GM23248 (cell line): ENCODE measurements at regions not wholly inside any gene's neighbourhood (a gene's known extent, or its start where the extent isn't known, plus 50 kb on each side); places are given as distances from the start of the nearest gene placed in this dataset.

Experiments
- DNase-seq: peaks from one replicate; pipeline ENCODE4 v3.0.0-alpha.2; 2015
- H2AFZ ChIP-seq: fragments of 200-600 bp; sonication (generic); 2 replicates; pipeline ENCODE4 v1.6.1; 2016; ENCODE audit warnings: antibody characterized with exemption
- H3F3A ChIP-seq: fragments of 200-600 bp; sonication (generic); 2 replicates; pipeline ENCODE4 v1.6.1; 2016; ENCODE audit warnings: mild to moderate bottlenecking, antibody characterized with exemption, mixed run types; ENCODE audit not compliant: insufficient read depth
- H3K27ac ChIP-seq: fragments of 200-600 bp; sonication (generic); 2 replicates; pipeline ENCODE4 v1.5.1; 2016; ENCODE audit warnings: mild to moderate bottlenecking
- H3K27me3 ChIP-seq: fragments of 200-600 bp; sonication (generic); replicated peaks from 2 replicates; pipeline ENCODE4 v1.6.1; 2016; ENCODE audit warnings: mild to moderate bottlenecking; ENCODE audit not compliant: insufficient read depth
- H3K36me3 ChIP-seq: fragments of 200-600 bp; sonication (generic); 2 replicates; pipeline ENCODE4 v1.6.1; 2016; ENCODE audit warnings: low read depth, mild to moderate bottlenecking
- H3K4me1 ChIP-seq: fragments of 200-600 bp; sonication (generic); 2 replicates; pipeline ENCODE4 v1.6.1; 2016; ENCODE audit warnings: mild to moderate bottlenecking; ENCODE audit not compliant: insufficient read depth
- H3K4me2 ChIP-seq: fragments of 200-600 bp; sonication (generic); one replicate; pipeline ENCODE4 v1.6.1; 2016; ENCODE audit warnings: mild to moderate bottlenecking; ENCODE audit not compliant: unreplicated experiment
- H3K4me3 ChIP-seq: fragments of 200-600 bp; sonication (generic); 2 replicates; pipeline ENCODE4 v1.5.1; 2016; ENCODE audit warnings: mild to moderate bottlenecking
- H3K79me2 ChIP-seq: fragments of 200-600 bp; sonication (generic); 2 replicates; pipeline ENCODE4 v1.6.1; 2016; ENCODE audit warnings: mild to moderate bottlenecking; ENCODE audit not compliant: insufficient read depth
- H3K9ac ChIP-seq: fragments of 200-600 bp; sonication (generic); 2 replicates; pipeline ENCODE4 v1.6.1; 2016; ENCODE audit warnings: mild to moderate bottlenecking
- H3K9me2 ChIP-seq: fragments of 200-600 bp; sonication (generic); 2 replicates; pipeline ENCODE4 v1.6.1; 2016; ENCODE audit warnings: mixed run types, mild to moderate bottlenecking, moderate library complexity; ENCODE audit not compliant: insufficient read depth
- H3K9me3 ChIP-seq: fragments of 200-600 bp; sonication (generic); one replicate; pipeline ENCODE4 v1.6.1; 2017; ENCODE audit warnings: low read depth
- H4K20me1 ChIP-seq: fragments of 200-600 bp; sonication (generic); 2 replicates; pipeline ENCODE4 v1.6.0; 2016; ENCODE audit not compliant: insufficient read depth
- EZH2 ChIP-seq: fragments of 200-600 bp; sonication (generic); IDR thresholded peaks from 2 replicates; pipeline ENCODE4 v1.6.1; 2018; ENCODE audit warnings: antibody characterized with exemption, mild to moderate bottlenecking; ENCODE audit not compliant: insufficient read depth, poor library complexity, severe bottlenecking
- EZH2phosphoT487 ChIP-seq: fragments of 200-600 bp; sonication (generic); IDR thresholded peaks from 2 replicates; pipeline ENCODE4 v1.6.1; 2018; ENCODE audit warnings: antibody characterized with exemption, moderate library complexity, mild to moderate bottlenecking, low read depth; ENCODE audit not compliant: insufficient read depth
- WGBS, 2 experiments: methylation state at CpG; one replicate each; pipeline ENCODE4 v1.1.6; 2015 to 2017; ENCODE audit warnings: low lambda C conversion rate in 2 of 2, low coverage in 1 of 2; ENCODE audit errors: missing lambda C conversion rate in 2 of 2; 5-methylcytosine and 5-hydroxymethylcytosine counted together
- in situ Hi-C: fragments of 300-500 bp; cut with MboI; formaldehyde crosslinking; loops from 2 replicates; pipeline ENCODE4 v1.15.0; 2020

DNA sequence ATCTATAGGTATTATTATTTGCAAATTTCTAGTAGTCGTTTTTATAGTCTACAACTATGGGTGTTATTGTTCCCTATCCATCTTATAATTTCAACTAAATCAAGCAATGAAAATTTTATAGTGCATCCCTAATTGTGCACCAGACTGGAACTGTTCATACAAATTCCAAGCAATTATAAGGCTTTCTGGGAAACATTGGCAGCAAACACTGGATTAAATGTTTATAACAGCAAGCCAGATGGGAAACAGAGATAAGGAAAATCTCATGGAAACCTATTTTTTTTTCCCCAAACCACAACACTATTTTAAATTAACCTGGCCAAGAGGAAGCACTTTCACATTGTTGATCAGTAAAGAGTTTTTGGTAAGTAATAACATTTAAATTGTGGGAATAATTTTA, 524.3 kb downstream of the RASEF start:
- H3K79me2 ChIP-seq = no peaks in the 10 kb centered on the region
- no peak overlapping the region for H2AFZ ChIP-seq
- no peak overlapping the region for H3K4me2 ChIP-seq
- in situ Hi-C loops = no loop called here
- H3F3A ChIP-seq = no peaks in the 10 kb centered on the region
- no peaks in the 10 kb centered on the region for H3K4me1 ChIP-seq
- 2 to 5% methylated on average over 1 of the region's 1 CpG for WGBS, 2 experiments
- H3K4me3 ChIP-seq = no peak overlapping the region
- H4K20me1 ChIP-seq = no peaks in the 10 kb centered on the region
- no peak overlapping the region for H3K27ac ChIP-seq
- H3K9ac ChIP-seq = no peak overlapping the region
- no peaks in the 10 kb centered on the region for H3K36me3 ChIP-seq
- peaks cover 9% of the 10 kb centered on the region; the same call in 1 of the 2 replicates for H3K27me3 ChIP-seq
- H3K9me2 ChIP-seq = no peaks in the 10 kb centered on the region
- H3K9me3 ChIP-seq = no peaks in the 10 kb centered on the region
- DNase-seq = no peak
- TF ChIP-seq EZH2 (no peak), EZH2phosphoT487 (no peak)

- no peak overlapping the region for H3K4me2 ChIP-seq
- no peak overlapping the region for H3K27ac ChIP-seq
- H3K27me3 ChIP-seq = peaks cover 7% of the 10 kb centered on the region; the same call in 1 of the 2 replicates
- in situ Hi-C loops = no loop called here
- no peaks in the 10 kb centered on the region for H3K4me1 ChIP-seq
- H3K36me3 ChIP-seq = no peaks in the 10 kb centered on the region
- 15 to 16% methylated on average over 2 of the region's 2 CpGs for WGBS, 2 experiments
- no peak for TF ChIP-seq EZH2
- TF ChIP-seq EZH2phosphoT487 = no peak
- no peaks in the 10 kb centered on the region for H3K9me2 ChIP-seq
- H3K9ac ChIP-seq = no peak overlapping the region
- H3K4me3 ChIP-seq = no peak overlapping the region
- H2AFZ ChIP-seq = no peak overlapping the region
- H3K79me2 ChIP-seq = no peaks in the 10 kb centered on the region
- H4K20me1 ChIP-seq = no peaks in the 10 kb centered on the region
- H3K9me3 ChIP-seq = no peaks in the 10 kb centered on the region
- DNase-seq = no peak
- H3F3A ChIP-seq = no peaks in the 10 kb centered on the region
Measured at GRCh38 chr9:82539146-82539545, 523.8 kb downstream of the RASEF start.

GRCh38 chr9:82539856-82540579, 522.9 kb downstream of the RASEF start:
- Histone ChIP-seq H3K36me3 (no peaks in the 10 kb centered on the region), H3K4me2 (no peak overlapping the region), H3K4me1 (no peaks in the 10 kb centered on the region), H3K4me3 (no peak overlapping the region), H3K9ac (no peak overlapping the region), H3K9me2 (no peaks in the 10 kb centered on the region), H3K79me2 (no peaks in the 10 kb centered on the region), H3K9me3 (no peaks in the 10 kb centered on the region), H3K27ac (no peak overlapping the region), H4K20me1 (no peaks in the 10 kb centered on the region), H3K27me3 (peaks cover 7% of the 10 kb centered on the region; the same call in 1 of the 2 replicates), H3F3A (no peaks in the 10 kb centered on the region), H2AFZ (no peak overlapping the region)
- 13 to 14% methylated on average over 2 of the region's 2 CpGs for WGBS, 2 experiments
- peak; percentile 9 for DNase-seq
- in situ Hi-C loops = no loop called here
- TF ChIP-seq EZH2 (no peak), EZH2phosphoT487 (no peak)

GRCh38 chr9:82543726-82544125, 519.2 kb downstream of the RASEF start:
- Histone ChIP-seq H3K9me2 (no peaks in the 10 kb centered on the region), H3K4me3 (no peak overlapping the region), H3K4me2 (no peak overlapping the region), H4K20me1 (no peaks in the 10 kb centered on the region), H3K36me3 (no peaks in the 10 kb centered on the region), H3K79me2 (no peaks in the 10 kb centered on the region), H3K4me1 (no peaks in the 10 kb centered on the region), H3K9me3 (no peaks in the 10 kb centered on the region), H3K27ac (no peak overlapping the region), H3F3A (no peaks in the 10 kb centered on the region), H3K27me3 (peaks cover 14% of the 10 kb centered on the region), H2AFZ (no peak overlapping the region), H3K9ac (no peak overlapping the region)
- TF ChIP-seq EZH2 (no peak), EZH2phosphoT487 (no peak)
- DNase-seq = no peak
- in situ Hi-C loops = no loop called here

DNA sequence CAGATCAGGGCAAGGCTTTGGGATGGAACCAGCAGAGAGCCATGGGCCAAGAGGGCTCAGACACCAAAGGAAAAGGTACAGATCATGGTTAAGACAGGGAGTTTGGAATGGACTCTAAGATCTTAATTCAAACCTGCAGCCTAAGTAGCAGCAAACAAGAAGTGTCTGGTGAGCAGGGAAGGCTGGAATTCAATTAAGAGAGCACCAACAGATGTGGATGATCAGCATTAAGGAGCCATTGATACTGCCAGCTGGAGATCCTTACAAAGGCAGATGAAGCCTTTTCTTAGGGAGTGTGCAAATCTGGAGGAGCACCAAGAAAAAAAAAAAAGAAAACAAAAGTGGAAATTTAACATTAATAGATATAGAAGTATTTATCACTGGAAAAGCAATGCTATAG, 516.8 kb downstream of the RASEF start:
- DNase-seq = no peak
- Histone ChIP-seq H2AFZ (no peak overlapping the region), H3K4me2 (no peak overlapping the region), H3K79me2 (no peaks in the 10 kb centered on the region), H3K36me3 (no peaks in the 10 kb centered on the region), H3K9me2 (no peaks in the 10 kb centered on the region), H3K4me1 (no peaks in the 10 kb centered on the region), H3K9me3 (no peaks in the 10 kb centered on the region), H3K9ac (no peak overlapping the region), H3K4me3 (no peak overlapping the region), H4K20me1 (no peaks in the 10 kb centered on the region), H3K27me3 (peaks cover 31% of the 10 kb centered on the region), H3K27ac (no peak overlapping the region), H3F3A (no peaks in the 10 kb centered on the region)
- in situ Hi-C loops = no loop called here
- no peak for TF ChIP-seq EZH2
- TF ChIP-seq EZH2phosphoT487 = no peak
